ENCODE measurements at regions not wholly inside any gene's neighbourhood (a gene's known extent, or its start where the extent isn't known, plus 50 kb on each side); places are given as distances from the start of the nearest gene placed in this dataset.

- TF ChIP-seq CTCF (IDR thresholded peaks at IDR 0.05 in 4 of 5, conservative IDR thresholded peaks at IDR 0.05 in 1 of 5) (no peak), POLR2A (IDR thresholded peaks at IDR 0.05) (no peak)
These were observed 358.7 kb downstream of the TUSC7 start for GRCh38 chr3:117068301-117068700.

Measured in gastrocnemius medialis (tissue), 4 donors.